ENCODE measurements at regions not wholly inside any gene's neighbourhood (a gene's known extent, or its start where the extent isn't known, plus 50 kb on each side); places are given as distances from the start of the nearest gene placed in this dataset.
"Not testable (repeated sequence)": the region's sequence is repeated elsewhere in the genome, so short reads cannot be mapped to it uniquely, and the experiment has no call there.

GRCh38 chr4:12562476-12563140 is 921.5 kb downstream of the RAB28 start:
- no peak for DNase-seq

GRCh38 chr4:12562021-12562420 is 922.1 kb downstream of the RAB28 start:
- no peak for DNase-seq

DNA sequence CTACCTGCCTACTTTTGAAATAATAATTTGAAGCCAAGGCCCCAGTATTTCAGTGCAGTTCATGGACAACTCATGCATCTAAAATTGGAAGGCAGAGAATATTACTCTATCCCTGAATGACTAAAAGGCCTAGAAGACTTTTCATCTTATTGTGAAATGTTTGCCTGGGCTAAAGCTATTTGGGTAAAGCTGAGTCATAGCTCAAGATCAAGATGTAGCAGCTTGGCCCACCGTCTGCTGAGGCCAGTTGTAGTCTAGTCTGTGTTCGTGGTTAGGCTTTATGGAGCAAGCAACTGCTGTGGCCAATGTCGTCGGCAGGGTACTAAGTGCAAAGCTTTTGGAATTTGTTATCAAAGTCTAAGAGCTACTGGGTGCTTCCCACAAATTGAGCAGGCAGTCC is 929.1 kb downstream of the RAB28 start:
- DNase-seq, result no peak

DNA sequence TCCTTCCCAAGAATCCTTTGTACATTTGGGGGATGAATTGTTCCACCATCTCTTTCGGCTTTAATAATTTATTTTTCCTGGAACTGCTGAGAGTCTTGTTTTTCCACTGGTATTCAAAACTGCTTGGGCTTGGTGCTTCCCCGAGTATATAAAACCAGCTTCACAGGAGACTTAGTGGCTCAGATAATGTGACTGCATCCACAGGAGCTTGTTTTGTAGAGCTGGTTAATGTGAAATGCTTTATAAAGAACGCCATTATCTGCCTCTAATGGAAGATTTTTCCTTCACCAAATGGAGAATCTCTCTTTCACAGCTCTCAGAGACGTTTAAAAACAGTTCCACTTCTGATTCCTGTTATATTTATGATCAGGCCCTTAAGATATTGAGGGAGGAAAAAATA is 935.5 kb downstream of the RAB28 start:
- DNase-seq, result no peak

GRCh38 chr4:12545812-12546211 is 938.3 kb downstream of the RAB28 start:
- DNase-seq, result no peak

DNA sequence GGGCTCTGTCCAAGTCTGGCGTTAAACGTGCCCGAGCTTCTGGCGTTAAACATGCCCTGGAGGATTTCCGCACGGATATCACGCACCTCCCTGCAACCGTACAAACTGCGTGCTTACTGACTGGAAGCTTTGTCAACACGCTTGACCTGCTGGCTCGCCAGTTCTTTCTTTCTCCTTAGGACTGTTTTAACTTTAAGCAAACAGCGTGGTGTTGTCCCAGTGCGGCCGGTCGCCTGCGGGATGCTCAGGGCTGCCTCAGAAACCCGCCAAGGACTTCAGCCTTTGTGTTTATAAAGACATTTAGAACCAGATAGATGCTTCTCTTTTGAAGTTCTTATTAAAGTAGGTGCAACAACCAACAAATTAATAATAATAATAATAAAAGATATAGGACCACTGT is 946.0 kb downstream of the RAB28 start:
- DNase-seq, result no peak

- no peak for DNase-seq
Measured at GRCh38 chr4:12534684-12535083, 949.5 kb downstream of the RAB28 start.

DNA sequence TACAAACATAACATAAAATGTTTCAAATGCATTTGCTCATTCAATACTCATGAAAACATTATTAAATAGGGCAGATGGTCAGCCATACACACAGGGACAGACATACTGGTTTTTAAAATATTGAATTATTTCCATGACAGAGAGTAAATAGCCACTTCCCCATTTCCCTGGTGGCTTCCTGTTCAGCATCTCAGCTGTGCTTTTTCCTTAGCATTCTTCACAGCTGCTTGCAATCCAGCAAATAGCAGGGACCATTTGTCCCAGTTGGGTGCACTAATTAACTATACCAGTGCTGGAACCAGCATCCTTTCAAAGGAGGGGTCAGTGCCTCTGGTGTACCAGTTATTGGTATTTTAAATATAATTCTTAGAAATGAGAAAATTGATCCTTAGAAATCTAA is 964.7 kb downstream of the RAB28 start:
- DNase-seq, result no peak

GRCh38 chr4:12507868-12508481 is 976.2 kb downstream of the RAB28 start:
- DNase-seq, result no peak

DNA sequence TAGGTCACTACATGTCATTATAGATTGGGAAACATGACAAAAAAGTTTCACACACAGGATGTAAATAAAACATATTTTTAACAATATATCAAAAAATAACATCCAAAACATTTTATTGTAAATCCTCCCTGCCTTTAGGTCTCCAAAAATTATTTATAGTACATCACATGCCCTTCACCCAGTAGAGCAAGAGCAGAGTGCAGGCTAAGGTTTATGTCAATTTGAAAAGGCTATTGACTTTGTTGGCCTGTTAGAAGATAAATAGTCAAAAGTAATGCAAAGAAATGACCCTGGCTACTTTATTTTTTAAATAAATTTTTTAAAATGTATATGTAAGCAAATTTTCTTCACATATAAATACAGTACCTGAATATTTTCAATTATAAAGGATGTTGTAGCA is 983.7 kb downstream of the RAB28 start:
- no peak for DNase-seq

DNA sequence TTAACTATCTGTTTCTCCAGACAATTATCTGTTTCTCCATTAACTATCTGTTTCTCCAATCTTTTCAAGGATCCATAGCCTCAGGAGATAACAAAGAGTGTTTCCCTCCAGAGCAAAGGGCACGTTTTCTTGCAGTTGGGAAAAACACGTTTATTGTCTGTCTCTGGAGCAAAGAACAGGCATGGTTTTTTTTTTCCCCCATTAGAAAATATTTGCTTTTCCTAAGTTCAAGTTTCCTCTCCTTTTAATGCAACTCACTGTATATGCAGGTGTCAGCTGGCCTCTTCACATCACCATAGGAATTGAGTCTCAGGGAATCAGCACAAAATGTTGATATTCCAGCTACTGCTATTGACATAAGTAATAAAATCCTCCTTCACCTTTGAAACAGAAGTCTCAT is 984.4 kb downstream of the RAB28 start:
- no peak for DNase-seq

DNA sequence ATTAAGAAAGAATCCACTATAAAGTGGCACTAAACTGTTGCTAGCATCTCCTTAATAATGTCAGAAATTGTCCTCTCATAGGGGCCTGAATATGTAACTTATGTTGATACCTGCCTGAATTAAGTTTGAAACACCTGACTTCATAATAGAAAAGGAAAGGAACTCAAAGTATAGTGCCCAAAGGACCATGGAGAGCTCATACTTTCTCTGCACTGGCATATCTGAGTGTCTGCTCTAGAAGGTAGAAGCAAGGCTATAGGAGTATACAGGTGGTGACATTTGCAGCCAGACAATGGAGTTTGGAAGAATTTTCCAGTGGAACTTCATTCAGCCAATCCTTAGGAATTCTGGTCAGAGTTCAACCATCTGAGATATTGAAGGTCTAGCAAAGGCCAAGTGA is 988.9 kb downstream of the RAB28 start:
- no peak for DNase-seq

DNA sequence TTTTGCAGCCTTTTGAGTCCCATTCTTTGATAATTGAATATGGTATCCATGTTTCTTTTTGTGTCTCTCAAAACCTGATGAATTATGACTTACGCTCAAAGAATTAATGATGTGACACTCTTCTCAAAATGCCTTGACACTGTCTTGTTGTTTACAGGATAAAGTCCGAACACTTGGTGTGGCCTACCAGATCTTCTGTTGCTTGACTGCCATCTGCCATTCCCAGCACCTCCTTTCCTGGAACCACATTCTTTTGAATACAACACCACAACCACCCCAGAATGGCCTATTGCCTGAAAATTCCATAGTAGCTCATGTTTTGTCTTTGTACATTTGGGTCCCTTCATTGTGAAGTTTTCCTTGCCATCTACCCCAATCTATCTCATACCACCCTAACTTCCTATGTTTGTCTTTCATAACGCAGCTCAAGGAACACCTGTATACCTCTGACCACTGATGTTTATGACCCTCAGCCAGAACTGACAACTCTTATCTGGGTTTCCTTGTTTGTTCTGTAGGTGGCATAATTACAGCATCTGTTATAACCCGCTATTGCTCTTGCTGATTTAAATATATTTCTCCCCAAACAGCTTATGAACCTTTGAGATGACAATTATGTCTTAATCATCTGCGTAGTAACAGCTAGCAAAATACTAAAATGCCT is 991.3 kb downstream of the RAB28 start:
- no peak for DNase-seq

- DNase-seq, result no peak
Measured at GRCh38 chr4:12488672-12489071, 995.5 kb downstream of the RAB28 start.

DNA sequence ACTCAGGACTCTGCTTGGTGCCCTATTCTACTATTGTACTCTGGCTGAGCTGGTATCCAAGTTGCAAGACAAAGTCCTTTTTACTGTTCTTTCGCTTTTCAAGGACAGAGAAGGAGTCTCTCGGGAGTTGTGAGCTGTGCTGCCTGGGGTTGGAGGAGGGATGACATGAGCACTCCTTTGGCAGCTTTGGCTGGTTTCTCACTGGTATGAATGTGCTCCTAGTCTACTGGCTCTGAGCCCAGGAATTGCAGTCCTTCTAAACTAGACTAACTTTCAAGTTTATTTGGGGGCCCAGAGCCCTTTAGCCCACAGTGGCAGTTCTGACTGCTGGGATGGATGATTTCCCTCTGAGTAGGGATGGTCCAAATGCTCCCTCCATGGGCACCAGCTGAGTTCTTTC is 997.1 kb downstream of the RAB28 start:
- no peak for DNase-seq

- DNase-seq, result no peak
Measured at GRCh38 chr4:12472087-12472486, 1012.1 kb downstream of the RAB28 start.

GRCh38 chr4:12471193-12471592 is 1012.9 kb downstream of the RAB28 start:
- DNase-seq, result no peak

GRCh38 chr4:12461576-12461975 is 1022.6 kb downstream of the RAB28 start:
- not testable (repeated sequence) for DNase-seq

- DNase-seq, result no peak
Measured at GRCh38 chr4:12459126-12459525, 1025.0 kb downstream of the RAB28 start.

DNA sequence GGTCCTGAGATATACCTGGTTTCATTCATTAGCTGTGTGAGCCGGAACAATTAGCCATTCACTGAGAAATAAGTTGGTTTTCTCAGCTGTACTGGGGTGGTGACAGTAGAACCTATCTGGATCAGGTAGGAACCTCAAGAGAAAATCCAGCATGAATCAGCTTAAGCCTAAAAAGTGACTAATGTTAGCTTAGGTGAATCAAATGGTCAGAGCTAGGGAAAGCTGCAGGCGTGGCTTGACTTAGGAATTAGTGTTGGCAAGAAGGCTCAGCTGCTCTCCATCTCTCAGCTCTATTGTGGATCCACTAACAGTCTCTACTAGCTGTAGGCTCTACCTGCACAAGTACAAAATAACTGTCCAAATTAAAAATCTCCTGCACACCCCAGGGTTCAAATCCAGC is 1025.5 kb downstream of the RAB28 start:
- DNase-seq, result no peak

DNA sequence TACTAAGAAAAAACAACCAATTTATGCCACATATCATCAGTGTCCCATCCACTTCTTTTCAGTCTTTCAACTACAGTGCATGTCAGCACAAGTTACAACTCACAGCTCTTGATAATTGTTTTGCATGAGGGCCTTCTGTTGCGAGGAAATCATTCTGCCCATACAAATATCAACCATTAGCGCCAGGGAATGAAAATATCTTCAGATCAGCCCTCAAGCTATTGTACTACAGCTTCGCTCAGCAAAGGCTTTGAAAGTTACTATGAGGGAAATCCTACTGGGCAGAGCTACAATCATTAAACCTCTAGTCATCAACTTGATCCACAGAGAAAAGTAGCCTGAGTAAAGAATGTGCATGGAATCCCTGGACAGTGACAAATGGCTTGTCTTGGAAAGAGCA is 1023.6 kb upstream of the HS3ST1 start:
- no peak for DNase-seq

- DNase-seq, result no peak
Measured at GRCh38 chr4:12447451-12447850, 1018.8 kb upstream of the HS3ST1 start.

GRCh38 chr4:12446657-12447185 is 1018.0 kb upstream of the HS3ST1 start:
- DNase-seq, result no peak

GRCh38 chr4:12446256-12446655 is 1017.6 kb upstream of the HS3ST1 start:
- DNase-seq, result no peak

All from suppressor macrophage (primary cell).